Liver (tissue), 8 donors: ENCODE measurements at regions not wholly inside any gene's neighbourhood (a gene's known extent, or its start where the extent isn't known, plus 50 kb on each side); places are given as distances from the start of the nearest gene placed in this dataset.

Source experiments
- DNase-seq: peaks from one replicate; pipeline ENCODE4 v3.0.0-alpha.2; 2017; ENCODE audit warnings: low spot score
- H3K27ac ChIP-seq, 2 donors: one replicate each; pipeline ENCODE4 v1.7.0; 2013; ENCODE audit warnings: inconsistent platforms in 2 of 2, low read length in 2 of 2, control low read depth in 1 of 2, low read depth in 1 of 2, mild to moderate bottlenecking in 1 of 2
- H3K27me3 ChIP-seq, 4 donors: one replicate each; pipeline versions ENCODE4 v1.6.1 to v1.7.0; 2013; ENCODE audit warnings: low read length in 3 of 4, inconsistent platforms in 1 of 4, mild to moderate bottlenecking in 1 of 4, moderate library complexity in 1 of 4; ENCODE audit not compliant: control insufficient read depth in 4 of 4, insufficient read depth in 4 of 4
- H3K36me3 ChIP-seq, 4 donors: one replicate each; pipeline versions ENCODE4 v1.6.1 to v1.7.0; 2013; ENCODE audit warnings: low read length in 3 of 4, mild to moderate bottlenecking in 3 of 4, low read depth in 1 of 4, moderate library complexity in 1 of 4; ENCODE audit not compliant: control insufficient read depth in 4 of 4, insufficient read depth in 3 of 4
- H3K4me1 ChIP-seq, 4 donors: one replicate each; pipeline versions ENCODE4 v1.6.1 to v1.7.0; 2013; ENCODE audit warnings: low read length in 3 of 4, mild to moderate bottlenecking in 3 of 4, moderate library complexity in 1 of 4; ENCODE audit not compliant: control insufficient read depth in 4 of 4, insufficient read depth in 4 of 4
- H3K4me3 ChIP-seq, 3 donors: one replicate each; pipeline versions ENCODE4 v1.6.1 to v1.7.0; 2013; ENCODE audit warnings: low read length in 3 of 3, control low read depth in 1 of 3, low read depth in 1 of 3, mild to moderate bottlenecking in 1 of 3
- H3K9ac ChIP-seq, 2 donors: one replicate each; pipeline ENCODE4 v1.7.0; 2013; ENCODE audit warnings: low read length in 2 of 2, mild to moderate bottlenecking in 2 of 2, moderate library complexity in 2 of 2, control low read depth in 1 of 2, low read depth in 1 of 2
- H3K9me3 ChIP-seq, 4 donors: one replicate each; pipeline versions ENCODE4 v1.6.1 to v1.7.0; 2013; ENCODE audit warnings: low read length in 3 of 4; ENCODE audit not compliant: control insufficient read depth in 4 of 4
- EGR1 ChIP-seq, 2 donors: IDR thresholded peaks; 2 replicates each; pipeline ENCODE4 v1.6.1; 2016 to 2018; ENCODE audit warnings: antibody characterized with exemption in 2 of 2, low read depth in 2 of 2
- FOXA2 ChIP-seq: IDR thresholded peaks from 2 replicates; pipeline ENCODE4 v1.6.1; 2016; ENCODE audit warnings: antibody characterized with exemption
- GABPA ChIP-seq, 2 donors: IDR thresholded peaks in 1 of 2; conservative IDR thresholded peaks in 1 of 2; 2 replicates each; pipeline ENCODE4 v1.6.1; 2016; ENCODE audit warnings: antibody characterized with exemption in 2 of 2, mild to moderate bottlenecking in 1 of 2, moderate library complexity in 1 of 2
- HNF4A ChIP-seq, 2 donors: conservative IDR thresholded peaks; 2 replicates each; pipeline ENCODE4 v1.6.1; 2016; ENCODE audit warnings: antibody characterized with exemption in 2 of 2, mild to moderate bottlenecking in 2 of 2
- HNF4G ChIP-seq: IDR thresholded peaks from 2 replicates; pipeline ENCODE4 v1.6.1; 2016; ENCODE audit warnings: antibody characterized with exemption
- JUND ChIP-seq, 2 donors: IDR thresholded peaks; 2 replicates each; pipeline ENCODE4 v1.6.1; 2016; ENCODE audit warnings: antibody characterized with exemption in 2 of 2
- RAD21 ChIP-seq, 2 donors: IDR thresholded peaks; 2 replicates each; pipeline ENCODE4 v1.6.1; 2016; ENCODE audit warnings: antibody characterized with exemption in 2 of 2, mild to moderate bottlenecking in 2 of 2
- REST ChIP-seq: IDR thresholded peaks from 2 replicates; pipeline ENCODE4 v1.6.1; 2016; ENCODE audit warnings: antibody characterized with exemption, mild to moderate bottlenecking
- RXRA ChIP-seq, 2 donors: IDR thresholded peaks; 2 replicates each; pipeline ENCODE4 v1.6.1; 2017 to 2018; ENCODE audit warnings: antibody characterized with exemption in 2 of 2, mild to moderate bottlenecking in 1 of 2
- SP1 ChIP-seq: IDR thresholded peaks from 2 replicates; pipeline ENCODE4 v1.6.1; 2018; ENCODE audit warnings: antibody characterized with exemption, mild to moderate bottlenecking
- TAF1 ChIP-seq: conservative IDR thresholded peaks from 2 replicates; pipeline ENCODE4 v1.6.1; 2016; ENCODE audit warnings: antibody characterized with exemption, mild to moderate bottlenecking
- YY1 ChIP-seq: IDR thresholded peaks from 2 replicates; pipeline ENCODE4 v1.6.1; 2016; ENCODE audit warnings: antibody characterized with exemption, mild to moderate bottlenecking
- WGBS: extraction: QIAGEN DNeasy Blood & Tissue Kit; methylation state at CpG from one replicate; pipeline ENCODE4 v1.1.7; 2013; 5-methylcytosine and 5-hydroxymethylcytosine counted together
- TF ChIP-seq, protein P1 (sequence below): IDR thresholded peaks from 2 replicates; pipeline ENCODE4 v1.6.1; 2016; ENCODE audit warnings: antibody characterized with exemption
- TF ChIP-seq, protein P2 (sequence below): fragments of 150-350 bp; IDR thresholded peaks from 2 replicates; pipeline ENCODE4 v1.5.1; 2017; ENCODE audit warnings: improper control_type of control experiment, low read depth, low read length; ENCODE audit not compliant: missing input control
- donor health status: healthy.
- donor health status: healthy.
- donor health status: healthy.
- donor health status: healthy.
- donor health status: healthy.

GRCh38 chr2:168326572-168326971 lies 79.2 kb upstream of the STK39 start:
- no peak for DNase-seq
- no peak for TF ChIP-seq REST
- TF ChIP-seq HNF4A (conservative IDR thresholded peaks at IDR 0.05) = peak in 1 of 2 donors; percentile 28
- TF ChIP-seq, protein P1, sequence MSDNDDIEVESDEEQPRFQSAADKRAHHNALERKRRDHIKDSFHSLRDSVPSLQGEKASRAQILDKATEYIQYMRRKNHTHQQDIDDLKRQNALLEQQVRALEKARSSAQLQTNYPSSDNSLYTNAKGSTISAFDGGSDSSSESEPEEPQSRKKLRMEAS = no peak
- TF ChIP-seq, protein P2, sequence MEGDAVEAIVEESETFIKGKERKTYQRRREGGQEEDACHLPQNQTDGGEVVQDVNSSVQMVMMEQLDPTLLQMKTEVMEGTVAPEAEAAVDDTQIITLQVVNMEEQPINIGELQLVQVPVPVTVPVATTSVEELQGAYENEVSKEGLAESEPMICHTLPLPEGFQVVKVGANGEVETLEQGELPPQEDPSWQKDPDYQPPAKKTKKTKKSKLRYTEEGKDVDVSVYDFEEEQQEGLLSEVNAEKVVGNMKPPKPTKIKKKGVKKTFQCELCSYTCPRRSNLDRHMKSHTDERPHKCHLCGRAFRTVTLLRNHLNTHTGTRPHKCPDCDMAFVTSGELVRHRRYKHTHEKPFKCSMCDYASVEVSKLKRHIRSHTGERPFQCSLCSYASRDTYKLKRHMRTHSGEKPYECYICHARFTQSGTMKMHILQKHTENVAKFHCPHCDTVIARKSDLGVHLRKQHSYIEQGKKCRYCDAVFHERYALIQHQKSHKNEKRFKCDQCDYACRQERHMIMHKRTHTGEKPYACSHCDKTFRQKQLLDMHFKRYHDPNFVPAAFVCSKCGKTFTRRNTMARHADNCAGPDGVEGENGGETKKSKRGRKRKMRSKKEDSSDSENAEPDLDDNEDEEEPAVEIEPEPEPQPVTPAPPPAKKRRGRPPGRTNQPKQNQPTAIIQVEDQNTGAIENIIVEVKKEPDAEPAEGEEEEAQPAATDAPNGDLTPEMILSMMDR = no peak
- 56% methylated on average over 2 of the region's 2 CpGs for whole genome bisulfite sequencing
- H3K4me1 ChIP-seq = peaks cover 0 to 5% (median 0%) of the 10 kb centered on the region in 4 donors
- no peak overlapping the region for H3K27ac ChIP-seq
- no peak overlapping the region for H3K4me3 ChIP-seq
- no peaks in the 10 kb centered on the region for H3K36me3 ChIP-seq
- H3K27me3 ChIP-seq = no peaks in the 10 kb centered on the region
- peaks cover 0 to 6% (median under 1%) of the 10 kb centered on the region in 4 donors for H3K9me3 ChIP-seq
- H3K9ac ChIP-seq = no peak overlapping the region

- TF ChIP-seq JUND (IDR thresholded peaks at IDR 0.05) (no peak), SP1 (no peak), RAD21 (IDR thresholded peaks at IDR 0.05) (no peak), REST (no peak), HNF4G (no peak), FOXA2 (no peak), GABPA (IDR thresholded peaks at IDR 0.05 in 1 of 2, conservative IDR thresholded peaks at IDR 0.05 in 1 of 2) (no peak), YY1 (no peak), EGR1 (IDR thresholded peaks at IDR 0.05; ENCODE audit: low read depth in 2 of 2) (no peak), RXRA (IDR thresholded peaks at IDR 0.05) (no peak), TAF1 (no peak)
- TF ChIP-seq, protein P1 = no peak
- TF ChIP-seq, protein P2 = no peak
- Histone ChIP-seq H3K9ac (no peak overlapping the region), H3K27ac (no peak overlapping the region), H3K36me3 (no peaks in the 10 kb centered on the region), H3K4me3 (no peak overlapping the region), H3K27me3 (no peaks in the 10 kb centered on the region), H3K4me1 (peaks cover 0 to 5% (median 0%) of the 10 kb centered on the region in 4 donors), H3K9me3 (peaks cover 0 to 6% (median under 1%) of the 10 kb centered on the region in 4 donors)
- WGBS = 95% methylated on average over 3 of the region's 3 CpGs
- no peak for DNase-seq
Measured at GRCh38 chr2:168327328-168327727, 79.9 kb upstream of the STK39 start.
